Trophoblast cell (in vitro differentiated cells and primary cell): ENCODE measurements at regions not wholly inside any gene's neighbourhood (a gene's known extent, or its start where the extent isn't known, plus 50 kb on each side); places are given as distances from the start of the nearest gene placed in this dataset.

Experiments used
- DNase-seq, 2 donors: peaks; one replicate each; pipeline ENCODE4 v3.0.0-alpha.2; 2016
- H2AFZ ChIP-seq: 2 replicates; pipeline ENCODE4 v1.6.1; 2013; ENCODE audit warnings: low read length, moderate library complexity, mild to moderate bottlenecking; ENCODE audit not compliant: insufficient read depth, poor library complexity
- H2AK5ac ChIP-seq: 2 replicates; pipeline ENCODE4 v1.6.1; 2013; ENCODE audit warnings: mild to moderate bottlenecking, low read length
- H2BK120ac ChIP-seq: 2 replicates; pipeline ENCODE4 v1.6.1; 2013; ENCODE audit warnings: low read length, mild to moderate bottlenecking, moderate library complexity; ENCODE audit not compliant: insufficient read depth, poor library complexity
- H2BK12ac ChIP-seq: 2 replicates; pipeline ENCODE4 v1.6.1; 2013; ENCODE audit warnings: mild to moderate bottlenecking, low read length, moderate library complexity
- H2BK5ac ChIP-seq: 2 replicates; pipeline ENCODE4 v1.6.1; 2013; ENCODE audit warnings: low read length, low read depth, moderate library complexity, mild to moderate bottlenecking; ENCODE audit not compliant: poor library complexity
- H3K14ac ChIP-seq: 2 replicates; pipeline ENCODE4 v1.6.1; 2013; ENCODE audit warnings: mild to moderate bottlenecking, low read length
- H3K18ac ChIP-seq: 2 replicates; pipeline ENCODE4 v1.6.1; 2013; ENCODE audit warnings: mild to moderate bottlenecking, low read length
- H3K23ac ChIP-seq: 2 replicates; pipeline ENCODE4 v1.6.1; 2013; ENCODE audit warnings: low read length
- H3K27ac ChIP-seq: 2 replicates; pipeline ENCODE4 v1.5.1; 2013; ENCODE audit warnings: low read depth, mild to moderate bottlenecking, inconsistent platforms, low read length, moderate library complexity
- H3K27me3 ChIP-seq: 2 replicates; pipeline ENCODE4 v1.6.1; 2013; ENCODE audit warnings: inconsistent platforms, mild to moderate bottlenecking, low read length, moderate library complexity; ENCODE audit not compliant: insufficient read depth
- H3K36me3 ChIP-seq, 2 experiments: 1 replicate in 1 of 2; 2 replicates in 1 of 2; pipeline ENCODE4 v1.6.1; 2013; ENCODE audit warnings: low read length in 2 of 2, mild to moderate bottlenecking in 2 of 2, moderate library complexity in 1 of 2; ENCODE audit not compliant: insufficient read depth in 2 of 2, control insufficient read depth in 1 of 2
- H3K4ac ChIP-seq: 2 replicates; pipeline ENCODE4 v1.6.1; 2013; ENCODE audit warnings: low read depth, mild to moderate bottlenecking, low read length, moderate library complexity
- H3K4me1 ChIP-seq, 2 experiments: 1 replicate in 1 of 2; 2 replicates in 1 of 2; pipeline ENCODE4 v1.6.1; 2013; ENCODE audit warnings: low read length in 2 of 2, mild to moderate bottlenecking in 2 of 2, moderate library complexity in 1 of 2; ENCODE audit not compliant: insufficient read depth in 2 of 2, control insufficient read depth in 1 of 2
- H3K4me2 ChIP-seq: 2 replicates; pipeline ENCODE4 v1.6.1; 2013; ENCODE audit warnings: inconsistent platforms, mild to moderate bottlenecking, low read length, moderate library complexity
- H3K4me3 ChIP-seq: 2 replicates; pipeline ENCODE4 v1.5.1; 2013; ENCODE audit warnings: mild to moderate bottlenecking, low read depth, low read length, inconsistent platforms
- H3K79me1 ChIP-seq: one replicate; pipeline ENCODE4 v1.6.1; 2013; ENCODE audit warnings: low read length
- H3K79me2 ChIP-seq: 2 replicates; pipeline ENCODE4 v1.6.1; 2013; ENCODE audit warnings: low read length, mild to moderate bottlenecking; ENCODE audit not compliant: control insufficient read depth, insufficient read depth, poor library complexity
- H3K9ac ChIP-seq: 2 replicates; pipeline ENCODE4 v1.6.1; 2013; ENCODE audit warnings: mild to moderate bottlenecking, low read length
- H3K9me3 ChIP-seq: 2 replicates; pipeline ENCODE4 v1.6.1; 2013; ENCODE audit warnings: low read depth, mild to moderate bottlenecking, control low read depth, inconsistent platforms, low read length; ENCODE audit not compliant: insufficient read depth
- H4K12ac ChIP-seq: 2 replicates; pipeline ENCODE4 v1.6.1; 2013; ENCODE audit warnings: low read depth, mild to moderate bottlenecking, low read length, moderate library complexity
- H4K8ac ChIP-seq: 2 replicates; pipeline ENCODE4 v1.6.1; 2013; ENCODE audit warnings: low read depth, mild to moderate bottlenecking, low read length, moderate library complexity
- H4K91ac ChIP-seq: one replicate; pipeline ENCODE4 v1.6.1; 2013; ENCODE audit warnings: low read depth, mild to moderate bottlenecking, low read length, moderate library complexity
- WGBS: extraction: QIAGEN DNeasy Blood & Tissue Kit; methylation state at CpG from one replicate; pipeline ENCODE4 v1.1.7; 2013; ENCODE audit warnings: missing lambda C conversion rate; ENCODE audit not compliant: insufficient read length, insufficient coverage; ENCODE audit errors: extremely low coverage; 5-methylcytosine and 5-hydroxymethylcytosine counted together

- Histone ChIP-seq H2BK120ac (no peak overlapping the region), H2BK5ac (no peak overlapping the region), H2AK5ac (no peak overlapping the region), H2AFZ (no peak overlapping the region), H3K23ac (no peak overlapping the region), H3K14ac (no peak overlapping the region), H3K36me3 (no peaks in the 10 kb centered on the region), H2BK12ac (no peak overlapping the region), H4K8ac (no peak overlapping the region), H3K9ac (no peak overlapping the region), H4K91ac (no peak overlapping the region), H3K79me2 (no peaks in the 10 kb centered on the region), H3K79me1 (no peaks in the 10 kb centered on the region), H3K9me3 (no peaks in the 10 kb centered on the region), H3K27me3 (peaks cover 2% of the 10 kb centered on the region), H4K12ac (no peak overlapping the region), H3K18ac (no peak overlapping the region), H3K4me1 (peaks cover 0 to 5% of the 10 kb centered on the region in 2 experiments), H3K4ac (no peak overlapping the region), H3K4me3 (no peak overlapping the region), H3K4me2 (no peak overlapping the region), H3K27ac (no peak overlapping the region)
- DNase-seq, result no peak
- WGBS, result no CpG with 5 or more reads among the region's 8 CpGs
These were observed 88.8 kb upstream of the HELT start for GRCh38 chr4:184929476-184929875.

GRCh38 chr4:184930026-184930425 is 88.3 kb upstream of the HELT start:
- Histone ChIP-seq H3K79me2 (no peaks in the 10 kb centered on the region), H3K4me1 (peaks cover 5 to 9% of the 10 kb centered on the region in 2 experiments), H3K23ac (no peak overlapping the region), H2BK5ac (no peak overlapping the region), H3K79me1 (no peaks in the 10 kb centered on the region), H3K4me2 (no peak overlapping the region), H3K4me3 (no peak overlapping the region), H3K4ac (no peak overlapping the region), H2BK12ac (no peak overlapping the region), H4K12ac (no peak overlapping the region), H3K14ac (no peak overlapping the region), H2BK120ac (no peak overlapping the region), H3K18ac (no peak overlapping the region), H3K9me3 (no peaks in the 10 kb centered on the region), H4K91ac (no peak overlapping the region), H3K9ac (no peak overlapping the region), H3K27me3 (peaks cover 2% of the 10 kb centered on the region), H2AFZ (no peak overlapping the region), H3K36me3 (no peaks in the 10 kb centered on the region), H3K27ac (no peak overlapping the region), H4K8ac (no peak overlapping the region), H2AK5ac (no peak overlapping the region)
- DNase-seq, result no peak

- Histone ChIP-seq H2AK5ac (no peak overlapping the region), H3K4ac (no peak overlapping the region), H4K91ac (no peak overlapping the region), H2BK5ac (no peak overlapping the region), H2AFZ (no peak overlapping the region), H3K4me3 (no peak overlapping the region), H3K18ac (no peak overlapping the region), H4K8ac (no peak overlapping the region), H3K9me3 (no peaks in the 10 kb centered on the region), H3K79me1 (no peaks in the 10 kb centered on the region), H3K23ac (no peak overlapping the region), H2BK12ac (no peak overlapping the region), H3K9ac (no peak overlapping the region), H3K27me3 (peaks cover 2% of the 10 kb centered on the region), H3K36me3 (no peaks in the 10 kb centered on the region), H3K4me1 (peaks cover 9% of the 10 kb centered on the region in 2 experiments), H3K27ac (no peak overlapping the region), H3K14ac (no peak overlapping the region), H4K12ac (no peak overlapping the region), H3K4me2 (no peak overlapping the region), H2BK120ac (no peak overlapping the region), H3K79me2 (no peaks in the 10 kb centered on the region)
- DNase-seq, result peak; percentile 67 to 78
- no CpG with 5 or more reads among the region's 7 CpGs for WGBS
These were observed 85.9 kb upstream of the HELT start for GRCh38 chr4:184932343-184932742.

- Histone ChIP-seq H3K79me2 (no peaks in the 10 kb centered on the region), H3K27ac (no peak overlapping the region), H3K18ac (no peak overlapping the region), H2AFZ (no peak overlapping the region), H2BK5ac (no peak overlapping the region), H3K9ac (peak overlapping the region; percentile 33), H3K14ac (no peak overlapping the region), H3K36me3 (no peaks in the 10 kb centered on the region), H3K79me1 (no peaks in the 10 kb centered on the region), H3K27me3 (peaks cover 2% of the 10 kb centered on the region), H2BK12ac (no peak overlapping the region), H3K4me1 (peaks cover 9% of the 10 kb centered on the region in 2 experiments), H4K91ac (no peak overlapping the region), H3K4me2 (no peak overlapping the region), H3K9me3 (no peaks in the 10 kb centered on the region), H2BK120ac (no peak overlapping the region), H3K4me3 (no peak overlapping the region), H3K23ac (no peak overlapping the region), H2AK5ac (no peak overlapping the region), H4K8ac (no peak overlapping the region), H3K4ac (no peak overlapping the region), H4K12ac (no peak overlapping the region)
- no CpG with 5 or more reads among the region's 1 CpG for WGBS
- DNase-seq, result no peak
These were observed 85.0 kb upstream of the HELT start for GRCh38 chr4:184933311-184933710.
